ENCODE measurements at regions not wholly inside any gene's neighbourhood (a gene's known extent, or its start where the extent isn't known, plus 50 kb on each side); places are given as distances from the start of the nearest gene placed in this dataset.

- H3K27ac ChIP-seq (ENCODE audit: low read depth in 1 of 2, low read length in 2 of 2): no peak overlapping the region
- no peak for DNase-seq (ENCODE audit: low spot score)
These were observed 238.1 kb downstream of the ACTL7B start for GRCh38 chr9:108617676-108618075.

More at GRCh38 chr9:108617676-108618075, 238.1 kb downstream of the ACTL7B start:
- TF ChIP-seq FOXA2 (IDR thresholded peaks at IDR 0.05) (no peak), HNF4G (IDR thresholded peaks at IDR 0.05) (no peak), GABPA (IDR thresholded peaks at IDR 0.05 in 1 of 2, conservative IDR thresholded peaks at IDR 0.05 in 1 of 2) (no peak), TAF1 (conservative IDR thresholded peaks at IDR 0.05) (no peak), CTCF (IDR thresholded peaks at IDR 0.05; ENCODE audit: low read depth, low read length, missing input control) (no peak), REST (IDR thresholded peaks at IDR 0.05) (no peak), ATF3 (IDR thresholded peaks at IDR 0.05) (no peak), ZBTB33 (IDR thresholded peaks at IDR 0.05) (no peak), RXRA (IDR thresholded peaks at IDR 0.05) (no peak)
- Histone ChIP-seq H3K4me3 (ENCODE audit: low read depth in 1 of 3, low read length in 3 of 3) (no peak overlapping the region), H3K9me3 (ENCODE audit: control insufficient read depth in 4 of 4, low read length in 3 of 4) (no peaks in the 10 kb centered on the region), H3K9ac (ENCODE audit: low read depth in 1 of 2, low read length in 2 of 2) (no peak overlapping the region), H3K27me3 (ENCODE audit: control insufficient read depth in 4 of 4, insufficient read depth in 4 of 4, low read length in 3 of 4) (peaks cover 0 to 7% (median 1%) of the 10 kb centered on the region in 4 donors), H3K4me1 (ENCODE audit: control insufficient read depth in 4 of 4, insufficient read depth in 4 of 4, low read length in 3 of 4) (no peaks in the 10 kb centered on the region), H3K36me3 (ENCODE audit: control insufficient read depth in 4 of 4, insufficient read depth in 3 of 4, low read depth in 1 of 4, low read length in 3 of 4) (no peaks in the 10 kb centered on the region)
